ENCODE measurements at regions not wholly inside any gene's neighbourhood (a gene's known extent, or its start where the extent isn't known, plus 50 kb on each side); places are given as distances from the start of the nearest gene placed in this dataset.

- no peak overlapping the region for H3K27ac ChIP-seq (replicated peaks)
- H3K36me3 ChIP-seq: no peaks in the 10 kb centered on the region
- H3K9me3 ChIP-seq (replicated peaks): peaks cover 10% of the 10 kb centered on the region
- no peak overlapping the region for H3K4me3 ChIP-seq
- peaks cover 39% of the 10 kb centered on the region for H3K4me1 ChIP-seq
- intact Hi-C loops (cut with micrococcal nuclease): no loop called here
- no peak for TF ChIP-seq CTCF (IDR thresholded peaks at IDR 0.05; ENCODE audit: borderline replicate concordance)
- no peaks in the 10 kb centered on the region for H3K27me3 ChIP-seq (ENCODE audit: low read depth)
- no peak for DNase-seq
Observed at GRCh38 chr7:45290880-45291279, 133.3 kb downstream of the RAMP3 start.

DNA sequence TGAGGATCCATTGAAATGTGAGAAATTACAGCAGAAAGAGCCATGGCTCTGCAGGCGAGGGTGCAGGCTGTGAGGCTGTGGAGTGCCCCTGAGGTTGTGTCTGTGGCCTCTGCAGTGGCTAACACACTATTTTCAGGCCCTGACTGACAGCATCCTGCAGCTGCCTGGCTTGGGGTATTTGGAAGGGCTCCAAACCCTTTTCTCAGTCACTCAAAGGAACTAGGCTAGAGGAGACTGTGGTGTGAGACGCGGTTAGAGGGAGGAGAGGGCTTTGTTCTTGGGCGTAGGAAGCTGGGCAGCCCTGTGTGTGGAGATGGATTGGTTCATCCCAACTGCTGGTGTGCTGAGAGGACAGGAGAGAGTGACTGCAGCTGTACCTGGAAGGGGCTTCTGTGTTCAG is 134.9 kb downstream of the RAMP3 start:
- H3K27ac ChIP-seq (replicated peaks): peak overlapping the region; percentile 75
- H3K4me1 ChIP-seq: peaks cover 39% of the 10 kb centered on the region
- no peak overlapping the region for H3K4me3 ChIP-seq
- H3K36me3 ChIP-seq: no peaks in the 10 kb centered on the region
- H3K27me3 ChIP-seq (ENCODE audit: low read depth): no peaks in the 10 kb centered on the region
- intact Hi-C loops (cut with micrococcal nuclease): no loop called here
- TF ChIP-seq CTCF (IDR thresholded peaks at IDR 0.05; ENCODE audit: borderline replicate concordance): no peak
- peaks cover 10% of the 10 kb centered on the region for H3K9me3 ChIP-seq (replicated peaks)
- peak; percentile 18 for DNase-seq

DNA sequence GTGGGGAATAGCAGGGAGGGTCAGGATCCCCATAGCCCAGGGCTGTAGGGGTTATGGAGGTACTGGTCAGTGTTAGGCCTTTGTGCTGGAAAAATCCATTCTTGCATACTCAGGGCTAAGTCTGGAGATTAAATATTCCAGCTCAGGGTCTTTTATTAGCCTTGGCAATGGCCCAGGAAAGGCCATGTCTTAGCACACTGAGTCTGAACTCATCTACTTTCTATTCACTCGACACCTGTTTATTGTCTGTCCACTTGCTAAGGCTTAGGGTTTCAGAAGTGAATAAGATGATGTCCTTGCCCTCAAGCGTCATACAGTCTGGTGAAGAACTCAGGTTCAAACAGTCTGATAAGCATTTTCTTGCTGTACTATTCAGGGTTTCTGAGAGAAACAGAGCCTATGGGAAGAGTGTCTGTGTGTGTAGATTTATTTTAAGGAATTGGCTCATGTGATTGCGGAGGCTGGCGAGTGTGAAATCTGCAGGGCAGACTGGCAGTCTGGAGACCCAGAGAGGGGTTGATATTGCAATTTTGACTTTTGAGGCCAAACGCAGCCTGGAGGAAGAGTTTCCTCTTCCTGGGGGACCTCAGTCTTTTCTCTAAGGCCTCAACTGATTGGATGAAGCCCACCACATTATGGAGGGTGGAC is 135.8 kb downstream of the RAMP3 start:
- Histone ChIP-seq H3K4me1 (peaks cover 39% of the 10 kb centered on the region), H3K27me3 (ENCODE audit: low read depth) (no peaks in the 10 kb centered on the region), H3K27ac (replicated peaks) (peak overlapping the region; percentile 75), H3K9me3 (replicated peaks) (peaks cover 9% of the 10 kb centered on the region), H3K36me3 (no peaks in the 10 kb centered on the region), H3K4me3 (no peak overlapping the region)
- DNase-seq: no peak
- no peak for TF ChIP-seq CTCF (IDR thresholded peaks at IDR 0.05; ENCODE audit: borderline replicate concordance)
- intact Hi-C loops (cut with micrococcal nuclease): no loop called here

DNA sequence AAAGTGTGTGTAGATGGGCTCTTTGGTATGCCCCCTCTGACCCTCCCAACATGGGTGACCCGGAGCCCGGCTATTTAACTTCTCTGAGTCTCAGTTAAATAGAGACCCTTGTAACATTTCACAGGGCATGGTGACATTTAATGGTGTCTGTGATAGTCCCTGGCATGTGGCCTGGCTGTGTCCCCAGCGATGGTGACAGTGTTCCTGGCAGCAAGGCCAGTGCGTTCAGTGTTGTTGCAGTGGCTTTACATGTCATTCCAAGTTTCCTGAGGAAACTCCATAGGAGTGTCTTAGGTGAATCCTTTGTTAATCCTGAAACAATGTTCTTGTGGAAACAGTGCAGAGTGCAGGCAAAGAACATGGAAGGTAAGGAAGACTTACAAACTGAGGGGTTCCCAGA is 137.0 kb downstream of the RAMP3 start:
- Histone ChIP-seq H3K4me1 (peaks cover 39% of the 10 kb centered on the region), H3K9me3 (replicated peaks) (no peaks in the 10 kb centered on the region), H3K4me3 (no peak overlapping the region), H3K36me3 (no peaks in the 10 kb centered on the region), H3K27me3 (ENCODE audit: low read depth) (no peaks in the 10 kb centered on the region), H3K27ac (replicated peaks) (peak overlapping the region; percentile 75)
- intact Hi-C loops (cut with micrococcal nuclease): no loop called here
- DNase-seq: peak; percentile 63
- TF ChIP-seq CTCF (IDR thresholded peaks at IDR 0.05; ENCODE audit: borderline replicate concordance): no peak

DNA sequence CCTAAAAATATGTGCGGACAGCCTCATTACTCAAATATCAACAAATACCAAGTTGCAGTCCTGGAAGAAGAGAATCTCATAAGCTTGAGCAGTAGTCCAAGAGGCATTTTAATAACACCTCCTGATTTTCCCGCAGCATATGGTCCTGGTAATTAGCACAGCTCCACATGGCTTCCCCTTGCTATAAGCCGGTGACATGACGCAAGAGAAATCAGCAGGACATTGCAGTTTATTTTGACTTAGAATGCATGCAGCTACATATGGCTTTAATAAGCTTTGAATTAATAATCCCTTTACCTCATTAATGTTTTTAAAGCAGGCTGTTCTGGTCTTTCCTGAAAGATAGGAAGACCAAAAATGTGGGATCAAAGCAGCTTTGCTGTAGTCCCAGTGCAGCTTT is 137.6 kb downstream of the RAMP3 start:
- TF ChIP-seq CTCF (IDR thresholded peaks at IDR 0.05; ENCODE audit: borderline replicate concordance): no peak
- H3K27me3 ChIP-seq (ENCODE audit: low read depth): no peaks in the 10 kb centered on the region
- intact Hi-C loops (cut with micrococcal nuclease): no loop called here
- H3K27ac ChIP-seq (replicated peaks): peak overlapping the region; percentile 75
- peaks cover 3% of the 10 kb centered on the region for H3K9me3 ChIP-seq (replicated peaks)
- H3K4me1 ChIP-seq: peaks cover 39% of the 10 kb centered on the region
- H3K36me3 ChIP-seq: no peaks in the 10 kb centered on the region
- no peak overlapping the region for H3K4me3 ChIP-seq
- no peak for DNase-seq

Data from left ventricle myocardium inferior (tissue), 1 donor.